C4-2B (cell line): ENCODE measurements at regions not wholly inside any gene's neighbourhood (a gene's known extent, or its start where the extent isn't known, plus 50 kb on each side); places are given as distances from the start of the nearest gene placed in this dataset.
"Not testable (repeated sequence)": the region's sequence is repeated elsewhere in the genome, so short reads cannot be mapped to it uniquely, and the experiment has no call there.

Source experiments
- ZFX ChIP-seq: fragments of 450-650 bp; IDR thresholded peaks from 2 replicates; pipeline ENCODE4 v1.6.1; 2017
- TF ChIP-seq, protein P1 (sequence below): fragments of 450-650 bp; conservative IDR thresholded peaks from 2 replicates; pipeline ENCODE4 v1.5.1; 2017; ENCODE audit warnings: mild to moderate bottlenecking

DNA sequence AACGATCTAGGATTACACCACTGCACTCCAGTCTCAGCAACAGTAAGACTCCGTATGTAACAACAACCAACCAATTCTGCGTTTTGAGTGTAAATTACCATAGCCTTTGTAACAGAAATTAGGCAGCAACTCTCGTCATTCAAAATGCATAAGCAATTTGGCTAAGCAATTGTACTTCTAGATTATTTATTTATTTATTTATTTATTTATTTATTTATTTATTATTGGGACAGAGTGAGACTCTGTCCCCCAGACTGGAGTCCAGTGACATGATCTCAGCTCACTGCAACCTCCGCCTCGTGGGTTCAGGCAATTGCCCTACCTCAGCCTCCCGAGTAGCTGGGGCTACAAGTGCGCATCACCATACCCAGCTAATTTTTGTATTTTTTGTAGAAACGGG is 217.7 kb downstream of the POTEG start:
- TF ChIP-seq, protein P1, sequence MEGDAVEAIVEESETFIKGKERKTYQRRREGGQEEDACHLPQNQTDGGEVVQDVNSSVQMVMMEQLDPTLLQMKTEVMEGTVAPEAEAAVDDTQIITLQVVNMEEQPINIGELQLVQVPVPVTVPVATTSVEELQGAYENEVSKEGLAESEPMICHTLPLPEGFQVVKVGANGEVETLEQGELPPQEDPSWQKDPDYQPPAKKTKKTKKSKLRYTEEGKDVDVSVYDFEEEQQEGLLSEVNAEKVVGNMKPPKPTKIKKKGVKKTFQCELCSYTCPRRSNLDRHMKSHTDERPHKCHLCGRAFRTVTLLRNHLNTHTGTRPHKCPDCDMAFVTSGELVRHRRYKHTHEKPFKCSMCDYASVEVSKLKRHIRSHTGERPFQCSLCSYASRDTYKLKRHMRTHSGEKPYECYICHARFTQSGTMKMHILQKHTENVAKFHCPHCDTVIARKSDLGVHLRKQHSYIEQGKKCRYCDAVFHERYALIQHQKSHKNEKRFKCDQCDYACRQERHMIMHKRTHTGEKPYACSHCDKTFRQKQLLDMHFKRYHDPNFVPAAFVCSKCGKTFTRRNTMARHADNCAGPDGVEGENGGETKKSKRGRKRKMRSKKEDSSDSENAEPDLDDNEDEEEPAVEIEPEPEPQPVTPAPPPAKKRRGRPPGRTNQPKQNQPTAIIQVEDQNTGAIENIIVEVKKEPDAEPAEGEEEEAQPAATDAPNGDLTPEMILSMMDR = not testable (repeated sequence)
- TF ChIP-seq ZFX = not testable (repeated sequence)
